RWPE1 (cell line): ENCODE measurements at regions not wholly inside any gene's neighbourhood (a gene's known extent, or its start where the extent isn't known, plus 50 kb on each side); places are given as distances from the start of the nearest gene placed in this dataset.

Experiments used
- CTCF ChIA-PET: fragments of 350-600 bp; sonication (Branson Sonifier 250); formaldehyde crosslinking; extraction: SDS; loops from one replicate; lab custom pipeline; 2021; lab: Yijun Ruan, JAX
- POLR2A ChIA-PET: fragments of 400-600 bp; formaldehyde crosslinking; extraction: SDS; loops from one replicate; lab custom pipeline; 2020; ENCODE audit warnings: antibody characterized with exemption; ENCODE audit not compliant: low non-redundant PET; lab: Yijun Ruan, JAX
- DNase-seq: peaks from one replicate; pipeline ENCODE4 v3.0.0; 2012; ENCODE audit warnings: low spot score
- H3K27ac ChIP-seq: fragments of 450-650 bp; 2 replicates; pipeline ENCODE4 v1.5.1; 2017
- TF ChIP-seq, protein P1 (sequence below): fragments of 450-650 bp; conservative IDR thresholded peaks from 2 replicates; pipeline ENCODE4 v1.5.1; 2017; ENCODE audit warnings: low read depth, mild to moderate bottlenecking

DNA sequence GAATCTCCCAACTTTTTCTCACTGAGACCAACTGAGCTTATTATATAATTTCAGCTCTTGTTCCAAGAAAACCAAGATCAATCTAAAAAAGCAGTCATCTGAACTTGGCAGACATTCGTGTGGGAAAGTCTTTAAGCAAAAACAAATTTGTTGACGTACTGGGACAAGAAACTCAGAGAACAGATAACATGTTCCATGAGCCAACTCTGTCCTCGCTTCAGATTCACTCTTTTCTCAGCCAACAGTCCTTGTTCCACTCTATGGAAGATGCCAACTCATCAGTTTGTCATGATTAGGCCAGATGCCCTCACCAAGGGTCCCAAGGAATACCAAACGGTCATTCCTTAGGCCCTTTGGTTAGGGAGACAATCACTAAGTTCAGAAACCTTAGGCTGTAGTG lies 224.2 kb upstream of the CTAGE1 start:
- no peak for DNase-seq
- CTCF ChIA-PET, result no interaction called here
- H3K27ac ChIP-seq, result no peak overlapping the region
- POLR2A ChIA-PET, result no interaction called here
- TF ChIP-seq, protein P1, sequence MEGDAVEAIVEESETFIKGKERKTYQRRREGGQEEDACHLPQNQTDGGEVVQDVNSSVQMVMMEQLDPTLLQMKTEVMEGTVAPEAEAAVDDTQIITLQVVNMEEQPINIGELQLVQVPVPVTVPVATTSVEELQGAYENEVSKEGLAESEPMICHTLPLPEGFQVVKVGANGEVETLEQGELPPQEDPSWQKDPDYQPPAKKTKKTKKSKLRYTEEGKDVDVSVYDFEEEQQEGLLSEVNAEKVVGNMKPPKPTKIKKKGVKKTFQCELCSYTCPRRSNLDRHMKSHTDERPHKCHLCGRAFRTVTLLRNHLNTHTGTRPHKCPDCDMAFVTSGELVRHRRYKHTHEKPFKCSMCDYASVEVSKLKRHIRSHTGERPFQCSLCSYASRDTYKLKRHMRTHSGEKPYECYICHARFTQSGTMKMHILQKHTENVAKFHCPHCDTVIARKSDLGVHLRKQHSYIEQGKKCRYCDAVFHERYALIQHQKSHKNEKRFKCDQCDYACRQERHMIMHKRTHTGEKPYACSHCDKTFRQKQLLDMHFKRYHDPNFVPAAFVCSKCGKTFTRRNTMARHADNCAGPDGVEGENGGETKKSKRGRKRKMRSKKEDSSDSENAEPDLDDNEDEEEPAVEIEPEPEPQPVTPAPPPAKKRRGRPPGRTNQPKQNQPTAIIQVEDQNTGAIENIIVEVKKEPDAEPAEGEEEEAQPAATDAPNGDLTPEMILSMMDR, result no peak

DNA sequence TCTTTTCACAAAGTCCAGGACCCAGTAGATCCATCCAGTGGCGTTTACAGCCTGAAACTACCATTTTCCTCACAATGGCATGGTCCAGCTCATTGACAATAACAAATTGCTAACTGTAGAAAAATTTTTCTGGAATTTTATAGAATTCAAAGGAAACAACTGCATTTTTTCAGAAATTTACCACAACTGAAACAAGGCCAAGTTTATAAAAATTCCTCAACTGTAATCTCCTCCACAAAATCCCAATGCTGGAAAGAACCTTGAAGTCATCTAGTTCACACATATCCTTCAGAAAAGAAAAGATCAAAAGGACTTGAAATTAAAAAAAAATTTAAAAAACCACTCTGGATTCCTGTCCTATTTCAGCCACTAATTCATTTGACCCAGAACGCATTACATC lies 226.0 kb upstream of the CTAGE1 start:
- ChIA-PET CTCF (no interaction called here), POLR2A (interaction anchor here (0.6 kb wide), 1 partner anchor 453 kb away, joined by 7 read pairs; no protein-coding TSS in a partner anchor)
- TF ChIP-seq, protein P1, result no peak
- no peak for DNase-seq
- no peak overlapping the region for H3K27ac ChIP-seq

GRCh38 chr18:22650247-22650646 lies 232.5 kb upstream of the CTAGE1 start:
- CTCF ChIA-PET, result no interaction called here
- TF ChIP-seq, protein P1, result no peak
- H3K27ac ChIP-seq, result no peak overlapping the region
- POLR2A ChIA-PET, result no interaction called here
- no peak for DNase-seq

DNA sequence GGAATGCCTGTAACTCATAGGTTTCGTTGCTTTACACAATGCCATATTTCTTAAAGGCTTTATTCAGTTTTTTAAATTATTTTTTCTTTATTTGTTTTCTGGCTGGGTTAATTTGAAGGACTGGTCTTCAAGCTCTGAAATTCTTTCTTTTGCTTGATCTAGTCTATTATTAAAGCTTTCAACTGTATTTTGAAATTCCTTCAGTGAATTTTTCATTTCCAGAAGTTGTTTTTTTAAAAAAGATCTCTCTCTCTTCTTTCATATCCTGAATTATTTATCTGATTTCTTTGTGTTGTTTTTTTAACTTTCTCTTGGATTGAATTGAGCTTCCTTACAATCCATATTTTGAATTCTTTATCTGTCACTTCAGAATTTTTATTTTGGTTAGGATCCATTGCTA lies 239.9 kb upstream of the CTAGE1 start:
- no peak overlapping the region for H3K27ac ChIP-seq
- ChIA-PET CTCF (interaction anchor here (0.7 kb wide), 1 partner anchor 1219 kb away, joined by 4 read pairs; no protein-coding TSS in a partner anchor), POLR2A (no interaction called here)
- DNase-seq, result no peak
- TF ChIP-seq, protein P1, result no peak

- POLR2A ChIA-PET, result no interaction called here
- no peak for DNase-seq
- no peak overlapping the region for H3K27ac ChIP-seq
- TF ChIP-seq, protein P1, result no peak
- CTCF ChIA-PET, result interaction anchor here (0.6 to 0.7 kb wide), 2 partner anchors 31 to 1218 kb away, joined by 3 to 4 read pairs; no protein-coding TSS in a partner anchor
These were observed 240.6 kb upstream of the CTAGE1 start for GRCh38 chr18:22658318-22658717.

- CTCF ChIA-PET, result no interaction called here
- DNase-seq, result no peak
These were observed 245.7 kb upstream of the CTAGE1 start for GRCh38 chr18:22663378-22663777.

More at GRCh38 chr18:22663378-22663777, 245.7 kb upstream of the CTAGE1 start:
- H3K27ac ChIP-seq, result no peak overlapping the region
- POLR2A ChIA-PET, result no interaction called here
- TF ChIP-seq, protein P1, result no peak
